ENCODE measurements at regions not wholly inside any gene's neighbourhood (a gene's known extent, or its start where the extent isn't known, plus 50 kb on each side); places are given as distances from the start of the nearest gene placed in this dataset.

DNA sequence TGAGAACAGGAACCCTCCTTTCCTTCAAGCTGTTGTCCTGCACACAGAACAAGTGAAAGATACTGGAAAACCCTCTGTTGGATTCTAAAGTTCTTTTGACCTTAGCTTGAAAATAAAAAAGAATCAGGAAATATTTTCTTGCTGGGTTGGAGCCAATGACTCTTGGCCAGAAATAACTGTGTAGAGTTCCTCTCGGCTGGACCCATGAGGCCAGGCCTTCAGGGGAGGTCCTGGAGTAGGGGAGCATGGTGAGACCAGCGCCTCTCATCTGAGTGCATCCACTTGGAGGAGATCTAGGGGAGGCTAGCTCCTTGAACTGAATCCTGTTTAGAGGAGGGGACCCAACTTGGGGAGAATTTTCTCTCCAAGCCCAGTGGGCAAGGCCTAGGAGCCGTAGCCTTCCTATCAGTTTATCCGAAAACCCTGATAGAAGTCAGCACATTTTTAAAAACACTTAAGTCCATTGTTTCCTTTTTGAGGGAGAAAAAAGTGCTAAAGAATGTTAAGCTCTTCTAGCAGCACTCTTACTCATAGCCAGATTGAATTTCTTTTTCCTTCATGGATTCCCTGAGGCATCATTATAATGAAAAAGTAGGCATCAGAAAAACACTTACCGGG lies 635.7 kb upstream of the ANKRD30A start (continued):
- TF ChIP-seq, protein P1, sequence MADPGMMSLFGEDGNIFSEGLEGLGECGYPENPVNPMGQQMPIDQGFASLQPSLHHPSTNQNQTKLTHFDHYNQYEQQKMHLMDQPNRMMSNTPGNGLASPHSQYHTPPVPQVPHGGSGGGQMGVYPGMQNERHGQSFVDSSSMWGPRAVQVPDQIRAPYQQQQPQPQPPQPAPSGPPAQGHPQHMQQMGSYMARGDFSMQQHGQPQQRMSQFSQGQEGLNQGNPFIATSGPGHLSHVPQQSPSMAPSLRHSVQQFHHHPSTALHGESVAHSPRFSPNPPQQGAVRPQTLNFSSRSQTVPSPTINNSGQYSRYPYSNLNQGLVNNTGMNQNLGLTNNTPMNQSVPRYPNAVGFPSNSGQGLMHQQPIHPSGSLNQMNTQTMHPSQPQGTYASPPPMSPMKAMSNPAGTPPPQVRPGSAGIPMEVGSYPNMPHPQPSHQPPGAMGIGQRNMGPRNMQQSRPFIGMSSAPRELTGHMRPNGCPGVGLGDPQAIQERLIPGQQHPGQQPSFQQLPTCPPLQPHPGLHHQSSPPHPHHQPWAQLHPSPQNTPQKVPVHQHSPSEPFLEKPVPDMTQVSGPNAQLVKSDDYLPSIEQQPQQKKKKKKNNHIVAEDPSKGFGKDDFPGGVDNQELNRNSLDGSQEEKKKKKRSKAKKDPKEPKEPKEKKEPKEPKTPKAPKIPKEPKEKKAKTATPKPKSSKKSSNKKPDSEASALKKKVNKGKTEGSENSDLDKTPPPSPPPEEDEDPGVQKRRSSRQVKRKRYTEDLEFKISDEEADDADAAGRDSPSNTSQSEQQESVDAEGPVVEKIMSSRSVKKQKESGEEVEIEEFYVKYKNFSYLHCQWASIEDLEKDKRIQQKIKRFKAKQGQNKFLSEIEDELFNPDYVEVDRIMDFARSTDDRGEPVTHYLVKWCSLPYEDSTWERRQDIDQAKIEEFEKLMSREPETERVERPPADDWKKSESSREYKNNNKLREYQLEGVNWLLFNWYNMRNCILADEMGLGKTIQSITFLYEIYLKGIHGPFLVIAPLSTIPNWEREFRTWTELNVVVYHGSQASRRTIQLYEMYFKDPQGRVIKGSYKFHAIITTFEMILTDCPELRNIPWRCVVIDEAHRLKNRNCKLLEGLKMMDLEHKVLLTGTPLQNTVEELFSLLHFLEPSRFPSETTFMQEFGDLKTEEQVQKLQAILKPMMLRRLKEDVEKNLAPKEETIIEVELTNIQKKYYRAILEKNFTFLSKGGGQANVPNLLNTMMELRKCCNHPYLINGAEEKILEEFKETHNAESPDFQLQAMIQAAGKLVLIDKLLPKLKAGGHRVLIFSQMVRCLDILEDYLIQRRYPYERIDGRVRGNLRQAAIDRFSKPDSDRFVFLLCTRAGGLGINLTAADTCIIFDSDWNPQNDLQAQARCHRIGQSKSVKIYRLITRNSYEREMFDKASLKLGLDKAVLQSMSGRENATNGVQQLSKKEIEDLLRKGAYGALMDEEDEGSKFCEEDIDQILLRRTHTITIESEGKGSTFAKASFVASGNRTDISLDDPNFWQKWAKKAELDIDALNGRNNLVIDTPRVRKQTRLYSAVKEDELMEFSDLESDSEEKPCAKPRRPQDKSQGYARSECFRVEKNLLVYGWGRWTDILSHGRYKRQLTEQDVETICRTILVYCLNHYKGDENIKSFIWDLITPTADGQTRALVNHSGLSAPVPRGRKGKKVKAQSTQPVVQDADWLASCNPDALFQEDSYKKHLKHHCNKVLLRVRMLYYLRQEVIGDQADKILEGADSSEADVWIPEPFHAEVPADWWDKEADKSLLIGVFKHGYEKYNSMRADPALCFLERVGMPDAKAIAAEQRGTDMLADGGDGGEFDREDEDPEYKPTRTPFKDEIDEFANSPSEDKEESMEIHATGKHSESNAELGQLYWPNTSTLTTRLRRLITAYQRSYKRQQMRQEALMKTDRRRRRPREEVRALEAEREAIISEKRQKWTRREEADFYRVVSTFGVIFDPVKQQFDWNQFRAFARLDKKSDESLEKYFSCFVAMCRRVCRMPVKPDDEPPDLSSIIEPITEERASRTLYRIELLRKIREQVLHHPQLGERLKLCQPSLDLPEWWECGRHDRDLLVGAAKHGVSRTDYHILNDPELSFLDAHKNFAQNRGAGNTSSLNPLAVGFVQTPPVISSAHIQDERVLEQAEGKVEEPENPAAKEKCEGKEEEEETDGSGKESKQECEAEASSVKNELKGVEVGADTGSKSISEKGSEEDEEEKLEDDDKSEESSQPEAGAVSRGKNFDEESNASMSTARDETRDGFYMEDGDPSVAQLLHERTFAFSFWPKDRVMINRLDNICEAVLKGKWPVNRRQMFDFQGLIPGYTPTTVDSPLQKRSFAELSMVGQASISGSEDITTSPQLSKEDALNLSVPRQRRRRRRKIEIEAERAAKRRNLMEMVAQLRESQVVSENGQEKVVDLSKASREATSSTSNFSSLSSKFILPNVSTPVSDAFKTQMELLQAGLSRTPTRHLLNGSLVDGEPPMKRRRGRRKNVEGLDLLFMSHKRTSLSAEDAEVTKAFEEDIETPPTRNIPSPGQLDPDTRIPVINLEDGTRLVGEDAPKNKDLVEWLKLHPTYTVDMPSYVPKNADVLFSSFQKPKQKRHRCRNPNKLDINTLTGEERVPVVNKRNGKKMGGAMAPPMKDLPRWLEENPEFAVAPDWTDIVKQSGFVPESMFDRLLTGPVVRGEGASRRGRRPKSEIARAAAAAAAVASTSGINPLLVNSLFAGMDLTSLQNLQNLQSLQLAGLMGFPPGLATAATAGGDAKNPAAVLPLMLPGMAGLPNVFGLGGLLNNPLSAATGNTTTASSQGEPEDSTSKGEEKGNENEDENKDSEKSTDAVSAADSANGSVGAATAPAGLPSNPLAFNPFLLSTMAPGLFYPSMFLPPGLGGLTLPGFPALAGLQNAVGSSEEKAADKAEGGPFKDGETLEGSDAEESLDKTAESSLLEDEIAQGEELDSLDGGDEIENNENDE (IDR thresholded peaks at IDR 0.05; ENCODE audit: insufficient replicate concordance, low read length), result no peak
- TF ChIP-seq CREB1 (IDR thresholded peaks at IDR 0.05) (no peak), BRCA1 (IDR thresholded peaks at IDR 0.05; ENCODE audit: low read depth, low read length) (no peak)
- TF ChIP-seq, protein P2, sequence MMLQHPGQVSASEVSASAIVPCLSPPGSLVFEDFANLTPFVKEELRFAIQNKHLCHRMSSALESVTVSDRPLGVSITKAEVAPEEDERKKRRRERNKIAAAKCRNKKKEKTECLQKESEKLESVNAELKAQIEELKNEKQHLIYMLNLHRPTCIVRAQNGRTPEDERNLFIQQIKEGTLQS (IDR thresholded peaks at IDR 0.05; ENCODE audit: insufficient read depth, low read depth, low read length), result no peak
